Loucy (cell line): ENCODE measurements at regions not wholly inside any gene's neighbourhood (a gene's known extent, or its start where the extent isn't known, plus 50 kb on each side); places are given as distances from the start of the nearest gene placed in this dataset.

Source experiments
- H2AFZ ChIP-seq: fragments of 200-600 bp; sonication (generic); 2 replicates; pipeline ENCODE4 v1.6.0; 2016; ENCODE audit warnings: antibody characterized with exemption, mild to moderate bottlenecking, low read length, moderate library complexity
- H3F3A ChIP-seq: fragments of 200-600 bp; 2 replicates; pipeline ENCODE4 v1.6.0; 2016; ENCODE audit warnings: antibody characterized with exemption, low read depth, mild to moderate bottlenecking
- H3K27me3 ChIP-seq: fragments of 200-600 bp; sonication (generic); 2 replicates; pipeline ENCODE4 v1.6.1; 2014; ENCODE audit warnings: low read length, mild to moderate bottlenecking; ENCODE audit not compliant: insufficient read depth, poor library complexity, severe bottlenecking
- H3K36me3 ChIP-seq: fragments of 200-600 bp; sonication (generic); 2 replicates; pipeline ENCODE4 v1.6.1; 2016; ENCODE audit warnings: low read length; ENCODE audit not compliant: insufficient read depth
- H3K4me1 ChIP-seq: fragments of 200-600 bp; sonication (generic); 2 replicates; pipeline ENCODE4 v1.5.1; 2014; ENCODE audit warnings: low read length, mild to moderate bottlenecking; ENCODE audit not compliant: insufficient read depth, poor library complexity, severe bottlenecking
- H3K4me2 ChIP-seq: fragments of 200-600 bp; sonication (generic); 2 replicates; pipeline ENCODE4 v1.6.0; 2014; ENCODE audit warnings: antibody characterized with exemption, low read length, low read depth, mild to moderate bottlenecking; ENCODE audit not compliant: poor library complexity, severe bottlenecking
- H3K4me3 ChIP-seq: fragments of 200-600 bp; sonication (generic); 2 replicates; pipeline ENCODE4 v1.5.1; 2014; ENCODE audit warnings: low read length, mild to moderate bottlenecking, mixed read lengths; ENCODE audit not compliant: poor library complexity, severe bottlenecking
- H3K79me2 ChIP-seq: fragments of 200-600 bp; sonication (generic); 2 replicates; pipeline ENCODE4 v1.6.1; 2014; ENCODE audit warnings: low read length; ENCODE audit not compliant: insufficient read depth
- H3K9ac ChIP-seq: fragments of 200-600 bp; sonication (generic); 2 replicates; pipeline ENCODE4 v1.6.0; 2014; ENCODE audit warnings: mild to moderate bottlenecking, low read depth, low read length, moderate library complexity; ENCODE audit not compliant: poor library complexity, severe bottlenecking
- H3K9me2 ChIP-seq: fragments of 200-600 bp; sonication (generic); replicated peaks from 2 replicates; pipeline ENCODE4 v1.6.1; 2016; ENCODE audit warnings: low read depth, low read length, mixed read lengths
- H3K9me3 ChIP-seq: fragments of 200-600 bp; sonication (generic); 2 replicates; pipeline ENCODE4 v1.6.1; 2014; ENCODE audit warnings: mild to moderate bottlenecking, antibody characterized with exemption, low read length, low read depth; ENCODE audit not compliant: insufficient read depth
- H4K20me1 ChIP-seq: fragments of 200-600 bp; sonication (generic); 2 replicates; pipeline ENCODE4 v1.6.0; 2014; ENCODE audit warnings: antibody characterized with exemption, low read length, mild to moderate bottlenecking; ENCODE audit not compliant: insufficient read depth, poor library complexity, severe bottlenecking
- CTCF ChIP-seq: fragments of 200-600 bp; sonication (generic); conservative IDR thresholded peaks from 2 replicates; pipeline ENCODE4 v1.5.1; 2014; ENCODE audit warnings: mild to moderate bottlenecking, antibody characterized with exemption, low read length
- EZH2phosphoT487 ChIP-seq: fragments of 200-600 bp; IDR thresholded peaks from 2 replicates; pipeline ENCODE4 v1.6.1; 2018; ENCODE audit warnings: antibody characterized with exemption, mild to moderate bottlenecking, moderate library complexity, borderline replicate concordance

GRCh38 chr2:241933179-241933911, 63.8 kb downstream of the RTP5 start:
- Histone ChIP-seq H3K9me2 (no peaks in the 10 kb centered on the region), H3K79me2 (no peaks in the 10 kb centered on the region), H3K4me1 (peaks cover 39% of the 10 kb centered on the region), H3K4me2 (peak overlapping the region; percentile 76), H3K36me3 (no peaks in the 10 kb centered on the region), H3K27me3 (no peaks in the 10 kb centered on the region), H3F3A (peaks cover 8% of the 10 kb centered on the region; the same call in 1 of the 2 replicates), H3K9me3 (no peaks in the 10 kb centered on the region), H3K9ac (peak overlapping the region; percentile 72), H2AFZ (0 out of 2 replicates have a peak overlapping the region, but pooled peaks have one; percentile 37), H4K20me1 (no peaks in the 10 kb centered on the region), H3K4me3 (peak overlapping the region; percentile 49)
- TF ChIP-seq EZH2phosphoT487 = no peak

DNA sequence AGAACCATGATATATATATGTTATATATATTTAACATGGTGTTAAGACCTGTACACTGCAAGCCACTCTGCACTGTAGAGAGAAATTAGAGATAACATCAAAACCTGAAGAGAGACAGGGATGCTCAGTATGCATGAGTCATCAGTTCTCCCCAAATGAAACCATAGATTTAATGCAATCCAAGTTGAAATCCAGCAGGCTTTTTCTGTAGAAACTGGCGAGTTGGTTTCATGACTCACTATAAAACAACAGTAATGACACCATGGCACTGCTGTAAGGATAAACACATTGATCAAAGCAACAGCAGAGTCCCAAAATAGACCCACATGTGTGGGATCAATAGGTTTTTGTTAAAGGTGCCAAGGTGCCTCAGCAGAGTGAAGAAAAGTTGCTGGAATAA, 65.8 kb downstream of the RTP5 start:
- Histone ChIP-seq H3K4me1 (peaks cover 41% of the 10 kb centered on the region), H3K79me2 (no peaks in the 10 kb centered on the region), H3K4me2 (peak overlapping the region; percentile 44), H3K27me3 (no peaks in the 10 kb centered on the region), H3K9ac (peak overlapping the region; percentile 21), H3K9me3 (no peaks in the 10 kb centered on the region), H3K9me2 (no peaks in the 10 kb centered on the region), H2AFZ (no peak overlapping the region), H3K36me3 (no peaks in the 10 kb centered on the region), H4K20me1 (no peaks in the 10 kb centered on the region), H3K4me3 (no peak overlapping the region), H3F3A (0 out of 2 replicates have a peak, but pooled peaks cover 5% of the 10 kb centered on the region)
- TF ChIP-seq CTCF = no peak
- no peak for TF ChIP-seq EZH2phosphoT487

DNA sequence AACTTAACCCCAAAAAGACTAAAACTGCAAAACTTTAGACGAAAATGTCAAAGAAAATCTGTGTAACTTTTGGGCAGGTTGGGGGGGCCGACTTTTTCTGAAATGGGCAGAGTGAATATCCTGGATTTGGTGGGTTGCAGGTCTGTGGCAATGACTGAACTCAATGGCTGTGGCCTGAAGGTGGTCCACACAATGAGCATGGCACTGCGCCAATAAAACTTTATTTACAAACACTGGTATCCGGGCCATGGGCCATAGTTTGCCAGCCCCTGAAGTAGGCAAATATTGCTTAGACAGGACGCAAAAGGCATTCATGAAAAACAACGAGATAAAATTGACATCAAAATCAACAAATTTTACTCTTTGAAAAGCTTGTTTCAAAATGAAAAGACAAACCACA, 66.2 kb downstream of the RTP5 start:
- Histone ChIP-seq H3K4me1 (peaks cover 45% of the 10 kb centered on the region), H3K4me3 (no peak overlapping the region), H4K20me1 (no peaks in the 10 kb centered on the region), H3K27me3 (no peaks in the 10 kb centered on the region), H2AFZ (no peak overlapping the region), H3K79me2 (no peaks in the 10 kb centered on the region), H3K9me2 (no peaks in the 10 kb centered on the region), H3K9me3 (no peaks in the 10 kb centered on the region), H3K36me3 (no peaks in the 10 kb centered on the region), H3K9ac (no peak overlapping the region), H3K4me2 (no peak overlapping the region), H3F3A (0 out of 2 replicates have a peak, but pooled peaks cover 5% of the 10 kb centered on the region)
- TF ChIP-seq EZH2phosphoT487 (no peak), CTCF (no peak)
